ENCODE measurements at regions not wholly inside any gene's neighbourhood (a gene's known extent, or its start where the extent isn't known, plus 50 kb on each side); places are given as distances from the start of the nearest gene placed in this dataset.

- no peaks in the 10 kb centered on the region for H3K36me3 ChIP-seq (ENCODE audit: low read length)
- H3K27me3 ChIP-seq (ENCODE audit: low read length) = no peaks in the 10 kb centered on the region
- H4K20me1 ChIP-seq (ENCODE audit: low read depth, low read length) = no peaks in the 10 kb centered on the region
- TF ChIP-seq, protein P1, sequence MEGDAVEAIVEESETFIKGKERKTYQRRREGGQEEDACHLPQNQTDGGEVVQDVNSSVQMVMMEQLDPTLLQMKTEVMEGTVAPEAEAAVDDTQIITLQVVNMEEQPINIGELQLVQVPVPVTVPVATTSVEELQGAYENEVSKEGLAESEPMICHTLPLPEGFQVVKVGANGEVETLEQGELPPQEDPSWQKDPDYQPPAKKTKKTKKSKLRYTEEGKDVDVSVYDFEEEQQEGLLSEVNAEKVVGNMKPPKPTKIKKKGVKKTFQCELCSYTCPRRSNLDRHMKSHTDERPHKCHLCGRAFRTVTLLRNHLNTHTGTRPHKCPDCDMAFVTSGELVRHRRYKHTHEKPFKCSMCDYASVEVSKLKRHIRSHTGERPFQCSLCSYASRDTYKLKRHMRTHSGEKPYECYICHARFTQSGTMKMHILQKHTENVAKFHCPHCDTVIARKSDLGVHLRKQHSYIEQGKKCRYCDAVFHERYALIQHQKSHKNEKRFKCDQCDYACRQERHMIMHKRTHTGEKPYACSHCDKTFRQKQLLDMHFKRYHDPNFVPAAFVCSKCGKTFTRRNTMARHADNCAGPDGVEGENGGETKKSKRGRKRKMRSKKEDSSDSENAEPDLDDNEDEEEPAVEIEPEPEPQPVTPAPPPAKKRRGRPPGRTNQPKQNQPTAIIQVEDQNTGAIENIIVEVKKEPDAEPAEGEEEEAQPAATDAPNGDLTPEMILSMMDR (IDR thresholded peaks at IDR 0.05; ENCODE audit: insufficient read depth, low read length, poor library complexity, severe bottlenecking) = no peak
- TF ChIP-seq EZH2phosphoT487 (conservative IDR thresholded peaks at IDR 0.05; ENCODE audit: low read length) = no peak
- no peak overlapping the region for H3K4me2 ChIP-seq (ENCODE audit: low read depth, low read length, poor library complexity, severe bottlenecking)
- no peak overlapping the region for H2AFZ ChIP-seq (ENCODE audit: low read depth, low read length, severe bottlenecking)
- H3F3A ChIP-seq (ENCODE audit: insufficient read depth) = no peaks in the 10 kb centered on the region
- peaks cover 4% of the 10 kb centered on the region; the same call in 1 of the 2 replicates for H3K9me3 ChIP-seq (ENCODE audit: insufficient read depth, low read length)
- no peak overlapping the region for H3K9ac ChIP-seq (ENCODE audit: low read length)
- H3K4me3 ChIP-seq (ENCODE audit: insufficient read depth, low read length, poor library complexity, severe bottlenecking) = no peak overlapping the region
- H3K9me2 ChIP-seq (replicated peaks; ENCODE audit: insufficient read depth, low read length) = no peaks in the 10 kb centered on the region
- H3K79me2 ChIP-seq (ENCODE audit: insufficient read depth, low read length) = no peaks in the 10 kb centered on the region
- no peak overlapping the region for H3K27ac ChIP-seq (ENCODE audit: low read depth, low read length)
Observed at GRCh38 chr2:71827524-71827901, 320.1 kb downstream of the CYP26B1 start.

DNA sequence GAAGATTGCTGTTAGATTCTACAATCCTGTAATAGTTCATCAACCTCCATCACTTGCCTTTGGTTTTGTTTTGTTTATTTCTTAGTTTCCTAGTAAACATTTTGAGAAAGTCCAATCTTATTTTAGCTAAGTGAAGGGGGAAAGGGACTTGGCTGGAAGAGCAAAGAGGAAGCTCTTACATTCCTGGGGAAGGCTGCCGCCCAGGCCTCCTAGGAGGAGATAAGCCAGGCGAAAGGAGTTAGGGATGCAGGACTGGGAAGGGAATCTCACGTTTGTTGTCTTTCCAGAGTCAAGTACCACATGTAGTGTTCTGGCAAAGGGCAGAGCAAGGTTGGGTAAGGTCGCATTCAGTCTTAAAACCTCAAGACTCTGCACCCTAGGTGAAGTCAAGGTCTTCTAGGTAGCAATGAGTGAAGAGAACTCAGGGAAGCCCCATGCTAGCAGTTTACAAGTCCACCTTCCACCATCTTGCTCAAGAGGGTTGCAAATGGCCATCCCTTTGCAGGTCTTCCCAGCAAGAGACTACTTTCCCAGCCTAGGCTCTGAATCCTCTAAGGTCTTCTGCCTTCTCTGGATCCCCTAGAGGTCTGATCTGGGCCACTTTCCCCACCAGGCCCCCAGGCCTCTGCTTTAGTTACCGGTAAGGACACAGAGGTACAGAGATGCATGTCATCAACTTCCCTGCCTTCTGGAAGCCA is 320.7 kb downstream of the CYP26B1 start:
- no peaks in the 10 kb centered on the region; the same call in 1 of the 2 replicates for H3K27me3 ChIP-seq (ENCODE audit: low read length)
- H3K4me2 ChIP-seq (ENCODE audit: low read depth, low read length, poor library complexity, severe bottlenecking) = no peak overlapping the region
- H3K4me3 ChIP-seq (ENCODE audit: insufficient read depth, low read length, poor library complexity, severe bottlenecking) = no peak overlapping the region
- no peaks in the 10 kb centered on the region for H3F3A ChIP-seq (ENCODE audit: insufficient read depth)
- H2AFZ ChIP-seq (ENCODE audit: low read depth, low read length, severe bottlenecking) = no peak overlapping the region
- H3K9me3 ChIP-seq (ENCODE audit: insufficient read depth, low read length) = peaks cover 4% of the 10 kb centered on the region; the same call in 1 of the 2 replicates
- TF ChIP-seq, protein P1 (IDR thresholded peaks at IDR 0.05; ENCODE audit: insufficient read depth, low read length, poor library complexity, severe bottlenecking) = no peak
- no peak for TF ChIP-seq EZH2phosphoT487 (conservative IDR thresholded peaks at IDR 0.05; ENCODE audit: low read length)
- no peaks in the 10 kb centered on the region for H3K36me3 ChIP-seq (ENCODE audit: low read length)
- H4K20me1 ChIP-seq (ENCODE audit: low read depth, low read length) = no peaks in the 10 kb centered on the region
- H3K9ac ChIP-seq (ENCODE audit: low read length) = no peak overlapping the region
- no peaks in the 10 kb centered on the region for H3K9me2 ChIP-seq (replicated peaks; ENCODE audit: insufficient read depth, low read length)
- H3K79me2 ChIP-seq (ENCODE audit: insufficient read depth, low read length) = no peaks in the 10 kb centered on the region
- no peak overlapping the region for H3K27ac ChIP-seq (ENCODE audit: low read depth, low read length)

DNA sequence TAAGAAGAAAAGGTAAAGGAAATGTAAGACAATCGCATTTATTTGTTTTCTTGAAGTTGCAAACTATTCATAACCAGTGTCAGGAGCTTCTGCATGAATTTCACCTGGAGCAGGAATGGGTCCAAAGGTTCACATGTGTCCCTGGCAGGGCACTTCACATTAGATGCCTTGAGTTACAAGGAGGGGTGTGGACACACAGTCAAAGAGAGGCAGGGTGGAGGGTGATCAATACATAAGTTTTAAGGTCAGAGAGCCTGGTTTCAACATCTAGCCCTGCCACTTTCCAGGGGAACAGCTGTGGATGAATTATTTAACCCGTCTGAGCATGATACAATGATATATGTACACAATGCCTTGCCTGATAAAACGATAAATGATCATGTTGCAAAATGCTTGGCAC is 321.4 kb downstream of the CYP26B1 start:
- no peaks in the 10 kb centered on the region for H3K36me3 ChIP-seq (ENCODE audit: low read length)
- no peaks in the 10 kb centered on the region for H3F3A ChIP-seq (ENCODE audit: insufficient read depth)

More for the DNA sequence above, 321.4 kb downstream of the CYP26B1 start:
- H3K4me2 ChIP-seq (ENCODE audit: low read depth, low read length, poor library complexity, severe bottlenecking) = no peak overlapping the region
- H3K9me3 ChIP-seq (ENCODE audit: insufficient read depth, low read length) = peaks cover 4% of the 10 kb centered on the region; the same call in 1 of the 2 replicates
- H3K27me3 ChIP-seq (ENCODE audit: low read length) = no peaks in the 10 kb centered on the region; the same call in 1 of the 2 replicates
- H3K79me2 ChIP-seq (ENCODE audit: insufficient read depth, low read length) = no peaks in the 10 kb centered on the region
- no peak overlapping the region for H2AFZ ChIP-seq (ENCODE audit: low read depth, low read length, severe bottlenecking)
- no peaks in the 10 kb centered on the region for H4K20me1 ChIP-seq (ENCODE audit: low read depth, low read length)
- H3K9me2 ChIP-seq (replicated peaks; ENCODE audit: insufficient read depth, low read length) = no peaks in the 10 kb centered on the region
- no peak overlapping the region for H3K27ac ChIP-seq (ENCODE audit: low read depth, low read length)
- TF ChIP-seq EZH2phosphoT487 (conservative IDR thresholded peaks at IDR 0.05; ENCODE audit: low read length) = no peak
- TF ChIP-seq, protein P1 (IDR thresholded peaks at IDR 0.05; ENCODE audit: insufficient read depth, low read length, poor library complexity, severe bottlenecking) = no peak
- no peak overlapping the region for H3K4me3 ChIP-seq (ENCODE audit: insufficient read depth, low read length, poor library complexity, severe bottlenecking)
- no peak overlapping the region for H3K9ac ChIP-seq (ENCODE audit: low read length)
